HEK293T (cell line): ENCODE measurements at regions not wholly inside any gene's neighbourhood (a gene's known extent, or its start where the extent isn't known, plus 50 kb on each side); places are given as distances from the start of the nearest gene placed in this dataset.

ENCODE experiments used
- ARNT ChIP-seq: fragments of 450-650 bp; IDR thresholded peaks from 2 replicates; pipeline ENCODE4 v1.6.1; 2017; ENCODE audit warnings: mild to moderate bottlenecking
- BHLHE40 ChIP-seq: fragments of 450-650 bp; IDR thresholded peaks from 2 replicates; pipeline ENCODE4 v1.6.1; 2016; ENCODE audit warnings: mild to moderate bottlenecking, moderate library complexity, borderline replicate concordance
- ELF4 ChIP-seq: fragments of 450-650 bp; IDR thresholded peaks from 2 replicates; pipeline ENCODE4 v1.6.1; 2017; ENCODE audit warnings: antibody characterized with exemption
- FOXA1 ChIP-seq: fragments of 450-650 bp; IDR thresholded peaks from 2 replicates; pipeline ENCODE4 v1.6.1; 2016; ENCODE audit warnings: mild to moderate bottlenecking
- FOXK2 ChIP-seq: fragments of 450-650 bp; IDR thresholded peaks from 2 replicates; pipeline ENCODE4 v1.6.1; 2016; ENCODE audit warnings: mild to moderate bottlenecking
- FOXM1 ChIP-seq: fragments of 450-650 bp; IDR thresholded peaks from 2 replicates; pipeline ENCODE4 v1.6.1; 2017; ENCODE audit warnings: mild to moderate bottlenecking, borderline replicate concordance
- NFRKB ChIP-seq: fragments of 450-650 bp; IDR thresholded peaks from 2 replicates; pipeline ENCODE4 v1.6.1; 2016; ENCODE audit warnings: mild to moderate bottlenecking, moderate library complexity
- PKNOX1 ChIP-seq: fragments of 450-650 bp; IDR thresholded peaks from 2 replicates; pipeline ENCODE4 v1.6.1; 2016
- SP1 ChIP-seq: fragments of 450-650 bp; IDR thresholded peaks from 2 replicates; pipeline ENCODE4 v1.6.1; 2017
- ZNF384 ChIP-seq: fragments of 450-650 bp; IDR thresholded peaks from 2 replicates; pipeline ENCODE4 v1.6.1; 2016

GRCh38 chr10:71049994-71050393 is 161.6 kb upstream of the PCBD1 start:
- TF ChIP-seq FOXA1 = no peak
- TF ChIP-seq SP1 = no peak
- no peak for TF ChIP-seq ARNT
- no peak for TF ChIP-seq PKNOX1
- no peak for TF ChIP-seq ELF4
- TF ChIP-seq FOXK2 = no peak
- no peak for TF ChIP-seq ZNF384
- TF ChIP-seq FOXM1 = no peak
- TF ChIP-seq NFRKB = no peak
- TF ChIP-seq BHLHE40 = no peak
